ENCODE measurements at regions not wholly inside any gene's neighbourhood (a gene's known extent, or its start where the extent isn't known, plus 50 kb on each side); places are given as distances from the start of the nearest gene placed in this dataset.

DNA sequence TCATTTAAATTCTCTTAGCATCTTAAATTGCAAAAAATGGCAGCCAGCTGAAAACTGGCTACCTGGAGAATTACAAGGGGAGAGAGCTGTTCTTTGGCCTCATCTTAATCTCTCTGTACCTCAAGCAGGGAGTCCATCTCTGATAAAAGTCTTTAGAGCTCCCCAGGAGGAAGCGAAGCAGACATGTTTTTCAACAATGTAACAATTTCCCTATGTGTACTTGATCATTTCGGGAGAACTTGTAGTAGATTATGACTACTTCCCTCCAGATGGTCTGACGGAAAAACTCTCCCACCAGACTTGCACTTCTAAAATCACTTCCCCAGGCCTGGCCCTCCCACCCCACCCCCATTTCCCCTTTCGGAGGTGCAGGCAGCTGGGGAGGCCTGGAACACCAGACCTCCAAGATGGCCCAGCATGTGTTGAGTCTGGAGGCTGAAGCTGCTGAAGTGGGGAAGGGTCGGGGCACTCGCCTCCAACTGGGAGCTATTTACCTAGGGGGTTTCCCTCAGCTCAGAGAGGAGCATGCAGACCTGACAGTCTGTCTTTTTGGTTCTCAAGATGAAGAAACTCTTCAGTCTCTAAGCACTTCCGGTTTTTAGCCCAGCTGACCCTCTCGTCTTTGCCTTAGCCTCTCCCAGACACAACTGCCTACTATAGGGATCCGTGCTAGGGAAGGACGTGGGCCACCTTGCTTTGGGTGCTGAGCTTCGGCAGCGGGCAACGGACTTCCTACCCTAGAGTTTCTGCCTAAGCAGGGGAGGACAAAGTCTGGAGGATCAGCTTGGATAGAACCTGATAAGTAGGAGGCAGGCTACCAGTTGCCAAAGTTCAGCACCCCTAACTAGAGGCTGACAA, 164.0 kb upstream of the TBL1XR1 start:
- TF ChIP-seq POLR2AphosphoS5 (IDR thresholded peaks at IDR 0.05) (no peak), POLR2A (IDR thresholded peaks at IDR 0.05) (no peak)
- TF ChIP-seq, protein P1, sequence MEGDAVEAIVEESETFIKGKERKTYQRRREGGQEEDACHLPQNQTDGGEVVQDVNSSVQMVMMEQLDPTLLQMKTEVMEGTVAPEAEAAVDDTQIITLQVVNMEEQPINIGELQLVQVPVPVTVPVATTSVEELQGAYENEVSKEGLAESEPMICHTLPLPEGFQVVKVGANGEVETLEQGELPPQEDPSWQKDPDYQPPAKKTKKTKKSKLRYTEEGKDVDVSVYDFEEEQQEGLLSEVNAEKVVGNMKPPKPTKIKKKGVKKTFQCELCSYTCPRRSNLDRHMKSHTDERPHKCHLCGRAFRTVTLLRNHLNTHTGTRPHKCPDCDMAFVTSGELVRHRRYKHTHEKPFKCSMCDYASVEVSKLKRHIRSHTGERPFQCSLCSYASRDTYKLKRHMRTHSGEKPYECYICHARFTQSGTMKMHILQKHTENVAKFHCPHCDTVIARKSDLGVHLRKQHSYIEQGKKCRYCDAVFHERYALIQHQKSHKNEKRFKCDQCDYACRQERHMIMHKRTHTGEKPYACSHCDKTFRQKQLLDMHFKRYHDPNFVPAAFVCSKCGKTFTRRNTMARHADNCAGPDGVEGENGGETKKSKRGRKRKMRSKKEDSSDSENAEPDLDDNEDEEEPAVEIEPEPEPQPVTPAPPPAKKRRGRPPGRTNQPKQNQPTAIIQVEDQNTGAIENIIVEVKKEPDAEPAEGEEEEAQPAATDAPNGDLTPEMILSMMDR (IDR thresholded peaks at IDR 0.05): no peak
